KBM-7 (cell line): ENCODE measurements at regions not wholly inside any gene's neighbourhood (a gene's known extent, or its start where the extent isn't known, plus 50 kb on each side); places are given as distances from the start of the nearest gene placed in this dataset.

ENCODE experiments used
- DNase-seq: peaks from one replicate; pipeline ENCODE4 v3.0.0-alpha.2; 2015
- in situ Hi-C: fragments of 300-500 bp; cut with MboI; formaldehyde crosslinking; loops from 2 replicates; pipeline ENCODE4 v1.14.3; 2020; ENCODE audit warnings: low sequenced_read_pairs, low pct_unique_long_range_greater_than_20kb, mixed read lengths

GRCh38 chr2:120888851-120889250, 153.2 kb downstream of the GLI2 start:
- DNase-seq = no peak
- in situ Hi-C loops = no loop called here

DNA sequence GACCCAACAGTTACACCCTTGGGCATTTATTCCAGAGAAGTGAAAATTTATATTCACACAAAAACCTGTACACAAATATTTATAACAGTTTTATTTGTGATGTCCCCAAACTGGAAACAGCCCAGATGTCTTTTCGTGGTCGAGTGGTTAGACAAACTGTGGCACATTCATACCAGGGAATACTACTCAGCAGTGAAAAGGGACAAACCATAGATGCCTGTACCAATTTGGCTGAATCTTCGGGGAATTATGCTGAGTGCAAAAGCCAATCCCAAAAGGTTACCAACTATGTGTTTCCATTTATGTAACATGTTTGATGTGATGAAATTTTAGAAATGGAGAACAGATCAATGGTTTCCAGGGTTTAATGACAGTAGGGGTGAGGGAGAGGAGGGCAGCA, 154.3 kb downstream of the GLI2 start:
- no peak for DNase-seq
- in situ Hi-C loops = no loop called here

DNA sequence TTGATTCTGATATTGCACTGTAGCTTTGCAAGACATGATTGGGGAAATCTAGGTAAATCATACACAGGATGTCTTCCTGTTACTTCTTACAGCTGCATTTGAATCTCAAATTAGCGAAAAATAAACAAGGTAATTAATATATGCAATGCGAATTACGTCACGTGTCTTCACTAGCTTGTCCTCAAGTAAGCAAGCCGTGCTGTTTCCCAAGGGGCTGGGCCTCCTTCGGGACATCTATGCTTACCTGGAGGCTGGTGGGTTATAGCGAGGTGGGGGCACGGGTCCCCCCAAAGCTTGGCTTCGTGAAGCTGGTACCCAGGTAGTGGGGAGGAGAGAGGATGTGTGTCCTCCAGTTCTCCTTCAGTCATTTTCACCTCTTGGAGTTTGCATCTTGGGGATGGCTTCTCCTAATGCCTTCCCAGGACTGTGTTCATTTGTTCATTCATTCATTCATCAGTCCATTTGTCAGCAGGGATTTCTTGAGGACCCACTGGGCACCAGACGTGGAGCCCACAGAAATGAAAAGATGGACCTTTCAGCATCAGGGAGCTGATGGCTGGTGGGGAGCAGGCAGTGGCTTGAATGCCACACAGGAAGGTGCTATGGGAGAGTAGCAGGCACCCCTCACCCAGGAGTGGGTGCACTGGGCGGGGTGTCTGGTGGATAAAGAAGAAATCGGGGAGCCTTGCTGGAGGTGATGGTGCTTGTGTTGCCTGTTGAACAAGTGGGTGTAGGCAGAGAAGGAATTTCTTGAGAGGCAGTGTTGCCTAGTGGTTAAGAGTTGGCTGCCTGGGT, 155.1 kb downstream of the GLI2 start:
- in situ Hi-C loops = no loop called here
- no peak for DNase-seq

- DNase-seq = no peak
- in situ Hi-C loops = no loop called here
Observed at GRCh38 chr2:120892271-120892966, 156.8 kb downstream of the GLI2 start.

- no peak for DNase-seq
- in situ Hi-C loops = no loop called here
Observed at GRCh38 chr2:120892967-120893667, 157.4 kb downstream of the GLI2 start.

DNA sequence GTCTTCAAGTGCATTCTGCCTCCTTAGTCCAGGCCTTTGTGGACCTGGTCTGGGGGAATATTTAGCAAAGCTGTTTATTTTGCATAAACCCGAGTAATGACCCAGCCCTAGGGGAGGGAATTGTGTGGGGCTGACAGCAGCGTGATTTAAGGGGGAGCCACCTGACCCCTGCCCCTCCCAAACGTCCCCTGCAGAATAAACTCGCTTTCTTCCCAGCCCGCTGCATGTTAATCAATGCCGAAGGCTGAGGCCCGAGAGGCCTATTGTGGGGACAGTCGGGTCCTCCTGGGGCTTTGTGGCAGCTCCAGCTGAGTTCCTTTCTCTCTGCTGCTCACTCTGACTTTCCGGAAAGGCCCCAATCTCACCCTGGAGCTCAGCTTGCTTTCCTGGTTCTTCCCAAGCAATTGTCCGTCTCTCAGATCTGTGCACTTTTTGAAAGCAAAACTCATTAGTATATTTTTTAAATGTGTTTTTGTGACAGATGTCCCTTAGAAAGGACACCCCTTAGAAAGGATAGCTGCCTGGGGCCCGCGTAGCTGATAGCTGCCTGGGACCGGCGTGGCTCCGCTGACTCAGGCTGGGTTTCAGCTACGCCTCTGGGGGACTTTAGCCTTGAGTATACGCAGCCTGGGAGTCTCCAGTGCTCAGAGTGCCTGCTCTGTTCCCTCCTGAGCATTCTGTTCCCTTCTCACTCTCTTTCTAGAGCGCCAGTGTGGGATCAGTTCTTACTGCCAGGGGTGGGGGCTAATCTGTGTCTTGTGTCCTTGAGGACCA, 158.3 kb downstream of the GLI2 start:
- in situ Hi-C loops = no loop called here
- no peak for DNase-seq

DNA sequence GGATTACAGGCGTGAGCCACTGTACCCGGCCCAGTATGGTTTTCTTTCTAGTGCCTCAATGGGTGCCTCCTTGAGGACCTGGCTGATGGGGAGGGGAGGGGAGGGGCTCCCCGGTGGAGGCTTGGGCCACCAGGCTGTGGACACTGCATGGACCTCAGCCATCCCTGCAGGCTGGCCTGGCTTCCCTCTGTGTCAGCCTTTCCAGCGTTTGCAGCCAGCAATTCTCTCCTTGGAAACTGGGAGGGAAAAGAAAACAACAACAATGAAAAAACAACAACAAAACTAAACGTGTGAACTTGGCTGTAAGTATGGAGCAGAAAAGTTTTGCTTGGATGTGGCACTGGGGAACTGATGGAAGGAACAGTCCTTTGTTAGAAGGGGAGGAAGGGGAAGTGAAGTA, 159.3 kb downstream of the GLI2 start:
- in situ Hi-C loops = no loop called here
- DNase-seq = no peak

DNA sequence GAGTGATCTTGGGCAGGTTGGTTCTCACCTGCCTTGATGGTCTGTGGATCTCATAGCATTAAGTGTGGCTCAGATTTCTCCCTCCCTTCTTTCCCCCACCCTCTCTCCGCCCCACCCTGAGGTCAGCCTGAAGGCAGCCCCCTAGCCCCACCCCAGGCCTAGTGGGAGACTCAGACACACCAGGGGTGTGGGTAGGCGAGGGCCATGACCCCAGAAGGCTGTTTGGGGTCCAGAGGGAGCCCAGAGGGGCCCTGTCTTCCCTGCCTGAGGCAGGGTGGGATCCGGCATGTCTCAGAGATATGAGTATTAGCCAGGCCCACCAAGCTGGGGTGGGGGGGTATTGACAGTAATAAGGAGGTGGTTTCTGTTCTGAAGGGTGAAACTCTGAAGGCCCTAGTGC, 160.5 kb downstream of the GLI2 start:
- DNase-seq = no peak
- in situ Hi-C loops = no loop called here

- no peak for DNase-seq
- in situ Hi-C loops = no loop called here
Observed at GRCh38 chr2:120896901-120897300, 161.2 kb downstream of the GLI2 start.

DNA sequence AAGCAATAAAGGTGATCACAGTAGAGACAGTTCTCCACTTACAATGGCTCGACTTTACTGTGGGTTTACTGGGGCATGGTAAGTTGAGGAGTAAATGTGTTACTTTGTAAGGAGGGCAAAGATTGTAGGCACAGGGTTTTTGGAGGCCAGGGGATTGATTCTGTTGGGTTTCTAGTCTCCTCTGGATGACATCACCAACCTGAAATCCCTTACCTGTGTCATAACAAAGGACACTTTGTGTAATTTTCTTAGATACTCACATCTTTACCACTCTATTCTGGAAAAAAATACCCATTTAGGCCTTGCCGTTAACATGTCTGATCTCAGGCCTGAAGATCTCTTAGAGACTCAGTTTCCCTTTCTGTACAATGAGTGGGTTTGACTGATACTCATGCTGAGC, 161.7 kb downstream of the GLI2 start:
- no peak for DNase-seq
- in situ Hi-C loops = no loop called here

- in situ Hi-C loops = no loop called here
- DNase-seq = no peak
Observed at GRCh38 chr2:120898496-120898895, 162.8 kb downstream of the GLI2 start.

- in situ Hi-C loops = no loop called here
- no peak for DNase-seq
Observed at GRCh38 chr2:120898961-120899750, 163.5 kb downstream of the GLI2 start.

DNA sequence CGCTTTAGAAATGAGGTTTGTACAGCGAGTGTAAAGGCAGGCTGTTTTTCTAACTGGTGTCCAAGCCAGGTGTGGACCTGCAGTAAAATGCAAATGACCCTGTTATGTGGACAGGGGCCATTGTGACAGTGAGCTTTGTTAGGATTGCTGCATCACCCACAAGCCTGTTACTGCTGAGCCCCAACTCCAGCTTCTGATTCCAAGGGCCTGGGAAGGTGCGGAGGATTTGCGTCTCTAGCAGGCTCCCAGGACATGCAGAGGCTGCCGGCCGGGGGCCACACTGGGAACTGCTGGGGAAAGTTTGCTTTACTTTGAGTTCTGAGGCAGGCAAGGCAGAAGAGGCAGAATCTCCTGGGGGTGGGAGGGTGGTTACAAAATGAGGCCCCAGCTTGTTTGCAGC, 164.1 kb downstream of the GLI2 start:
- in situ Hi-C loops = no loop called here
- no peak for DNase-seq

DNA sequence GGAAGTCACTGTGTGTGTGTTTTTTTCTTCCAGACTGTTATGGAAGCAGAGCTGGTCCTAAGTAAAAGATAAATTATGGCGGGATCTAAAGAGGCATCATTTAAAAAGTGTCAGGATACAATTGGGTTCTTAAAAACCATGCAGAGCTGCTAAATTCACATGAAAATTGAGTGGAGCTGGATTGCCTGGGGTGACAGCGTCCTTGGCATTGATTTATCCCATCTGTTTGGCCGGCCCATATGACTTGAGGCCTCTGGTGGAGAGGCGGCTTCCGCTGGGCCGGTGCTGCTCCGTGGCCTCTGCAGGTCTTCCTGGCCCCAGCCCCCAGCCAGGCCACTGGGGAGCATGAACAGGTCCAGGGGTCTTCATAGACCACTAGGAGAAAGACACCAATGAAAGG, 165.5 kb downstream of the GLI2 start:
- in situ Hi-C loops = no loop called here
- no peak for DNase-seq

DNA sequence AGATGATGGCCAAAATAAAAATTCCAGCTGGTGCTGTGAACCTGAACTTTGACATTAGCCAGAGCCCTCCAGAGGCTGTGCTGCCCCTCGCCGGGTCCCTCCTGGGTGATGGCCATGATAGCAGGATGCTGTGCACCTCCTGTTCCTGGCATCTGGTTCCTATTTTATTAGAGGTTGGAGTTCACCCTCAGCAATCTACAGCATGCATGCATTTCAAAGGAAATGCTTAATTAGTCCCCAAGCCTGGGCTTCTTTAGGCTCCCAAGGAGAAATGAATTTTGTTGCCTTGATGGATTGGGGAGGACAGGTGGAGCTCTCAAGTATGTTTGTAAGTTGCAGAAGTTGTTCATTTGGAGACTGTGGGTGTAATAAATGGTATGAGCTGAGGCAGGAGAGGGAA, 166.9 kb downstream of the GLI2 start:
- DNase-seq = no peak
- in situ Hi-C loops = no loop called here

- DNase-seq = no peak
- in situ Hi-C loops = no loop called here
Observed at GRCh38 chr2:120904379-120904778, 168.7 kb downstream of the GLI2 start.

GRCh38 chr2:120904830-120905234, 169.2 kb downstream of the GLI2 start:
- in situ Hi-C loops = no loop called here
- DNase-seq = no peak

DNA sequence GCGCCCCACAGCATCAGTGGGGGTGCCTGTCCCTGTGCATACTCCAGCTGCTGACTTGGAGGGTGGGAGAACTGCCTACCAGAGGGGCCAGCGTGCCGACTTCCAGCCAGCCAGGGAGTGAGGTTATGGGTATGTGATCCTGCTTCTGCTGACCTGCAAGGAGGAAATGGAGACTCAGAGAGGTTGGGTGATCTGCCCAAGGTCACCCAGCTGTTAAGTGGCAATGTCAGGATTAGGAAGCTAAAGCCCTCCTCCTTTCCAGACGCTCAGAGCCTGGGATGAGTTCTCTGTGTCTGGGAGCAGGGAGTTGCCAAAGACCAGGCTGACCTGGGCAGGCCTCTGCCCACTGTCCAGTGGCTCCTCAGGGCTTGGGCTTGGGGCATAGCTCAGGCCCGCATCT, 169.6 kb downstream of the GLI2 start:
- DNase-seq = no peak
- in situ Hi-C loops = no loop called here
